K562 (cell line): ENCODE measurements at regions not wholly inside any gene's neighbourhood (a gene's known extent, or its start where the extent isn't known, plus 50 kb on each side); places are given as distances from the start of the nearest gene placed in this dataset.

ENCODE experiments used
- ATAC-seq: fragments of 200-7000 bp; cut with Tn5 transposase; 3 replicates; pipeline ENCODE4 v1.9.1; 2020; ENCODE audit warnings: moderate library complexity
- BruUV-seq: library from RNA; stranded (reverse); fragments of 400-500 nt; replicated peaks from 2 replicates; lab custom pipeline; 2021; lab: Mats Ljungman, UMichigan
- CTCF ChIA-PET: fragments of 300-600 bp; formaldehyde crosslinking; extraction: SDS; loops from one replicate; lab custom pipeline; 2021; ENCODE audit warnings: low intra/inter-chr PET ratio; lab: Yijun Ruan, JAX
- POLR2A ChIA-PET: fragments of 300-600, 350-650 bp; sonication (Branson Sonifier 250); formaldehyde crosslinking; extraction: SDS; loops from one replicate; lab custom pipeline; 2021; ENCODE audit warnings: antibody characterized with exemption, inconsistent platforms; lab: Yijun Ruan, JAX
- DNase-seq, 4 experiments: peaks; one replicate each; pipeline versions ENCODE4 v3.0.0 to v3.0.0-alpha.2; 2011 to 2018; ENCODE audit warnings: low spot score in 3 of 4, mixed read lengths in 3 of 4; ENCODE audit errors: extremely low read depth in 1 of 4
- FAIRE-seq: peaks from 2 replicates; lab custom pipeline; 2011; peaks lifted over from hg19 to GRCh38; lab: Jason Lieb, UNC
- H2AFZ ChIP-seq: 2 replicates; pipeline ENCODE4 v1.6.0; 2011; ENCODE audit warnings: low read depth, low read length, control low read depth, inconsistent platforms
- H3K27ac ChIP-seq: fragments of 200-600 bp; 3 replicates; pipeline ENCODE4 v1.8.0; 2011; ENCODE audit warnings: low read depth, mild to moderate bottlenecking, control low read depth, inconsistent platforms, low read length, moderate library complexity, mixed read lengths; ENCODE audit errors: extremely low read depth
- H3K27me3 ChIP-seq, 2 experiments: fragments of 300-600 bp in 1 of 2; 2 replicates in 1 of 2; 3 replicates in 1 of 2; pipeline versions ENCODE4 v1.6.0 to v1.8.0; 2011; ENCODE audit warnings: inconsistent platforms in 2 of 2, low read length in 2 of 2, mild to moderate bottlenecking in 1 of 2, mixed read lengths in 1 of 2, moderate library complexity in 1 of 2; ENCODE audit not compliant: control insufficient read depth in 2 of 2, insufficient read depth in 2 of 2
- H3K36me3 ChIP-seq: fragments of 300-600 bp; 3 replicates; pipeline ENCODE4 v1.8.0; 2011; ENCODE audit warnings: mild to moderate bottlenecking, low read length, inconsistent platforms; ENCODE audit not compliant: control insufficient read depth, insufficient read depth
- H3K4me1 ChIP-seq, 2 experiments: fragments of 200-600 bp in 1 of 2; replicated peaks in 1 of 2; 2 replicates in 1 of 2; 3 replicates in 1 of 2; pipeline versions ENCODE4 v1.5.1 to v1.8.0; 2011; ENCODE audit warnings: inconsistent platforms in 2 of 2, low read length in 2 of 2, mild to moderate bottlenecking in 1 of 2, mixed read lengths in 1 of 2, moderate library complexity in 1 of 2; ENCODE audit not compliant: control insufficient read depth in 2 of 2, insufficient read depth in 2 of 2
- H3K4me2 ChIP-seq: 2 replicates; pipeline ENCODE4 v1.6.1; 2011; ENCODE audit warnings: low read length, control low read depth, inconsistent platforms, mixed read lengths; ENCODE audit not compliant: insufficient read depth
- H3K4me3 ChIP-seq: fragments of 200-600 bp; sonication (generic), shearing (Covaris generic); 2 replicates; pipeline ENCODE4 v1.5.1; 2016; ENCODE audit warnings: control low read depth, inconsistent platforms
- H3K79me2 ChIP-seq: fragments of 200-600 bp; 3 replicates; pipeline ENCODE4 v1.8.0; 2011; ENCODE audit warnings: low read length, inconsistent platforms; ENCODE audit not compliant: control insufficient read depth, insufficient read depth
- H3K9ac ChIP-seq, 2 experiments: 2 replicates each; pipeline versions ENCODE4 v1.6.0 to v1.6.1; 2011; ENCODE audit warnings: low read depth in 2 of 2, low read length in 2 of 2, control low read depth in 1 of 2, inconsistent platforms in 1 of 2, mild to moderate bottlenecking in 1 of 2, mixed read lengths in 1 of 2; ENCODE audit not compliant: insufficient read depth in 1 of 2
- H3K9me1 ChIP-seq: one replicate; pipeline ENCODE4 v1.6.0; 2011; ENCODE audit warnings: inconsistent platforms, mild to moderate bottlenecking, low read length, moderate library complexity; ENCODE audit not compliant: control insufficient read depth, insufficient read depth
- H3K9me3 ChIP-seq: replicated peaks from 2 replicates; pipeline ENCODE4 v1.5.1; 2011; ENCODE audit warnings: low read depth, low read length, inconsistent platforms; ENCODE audit not compliant: control insufficient read depth, insufficient read depth
- H4K20me1 ChIP-seq: replicated peaks from 2 replicates; pipeline ENCODE4 v1.6.1; 2011; ENCODE audit warnings: low read length, inconsistent platforms, mixed read lengths; ENCODE audit not compliant: control insufficient read depth, insufficient read depth
- ARID1B ChIP-seq: fragments of 450-650 bp; IDR thresholded peaks from 2 replicates; pipeline ENCODE4 v1.6.1; 2016; ENCODE audit warnings: antibody characterized with exemption, mild to moderate bottlenecking, inconsistent platforms
- FOXA1 ChIP-seq: fragments of 450-650 bp; IDR thresholded peaks from 2 replicates; pipeline ENCODE4 v1.6.1; 2016; ENCODE audit warnings: mild to moderate bottlenecking, borderline replicate concordance
- HEY1 ChIP-seq: fragments of 250-450 bp; sonication (Bioruptor Pico); IDR thresholded peaks from 2 replicates; pipeline ENCODE4 v1.5.0; 2020; ENCODE audit warnings: mild to moderate bottlenecking, moderate library complexity, borderline replicate concordance
- HNRNPK ChIP-seq: fragments of 200-400 bp; formaldehyde crosslinking; IDR thresholded peaks from one replicate; pipeline ENCODE4 v1.6.1; 2018; ENCODE audit warnings: mild to moderate bottlenecking, low read depth, low read length; ENCODE audit not compliant: poor library complexity, severe bottlenecking
- KDM2B ChIP-seq: fragments of 250-450 bp; sonication (Bioruptor Pico); IDR thresholded peaks from 2 replicates; pipeline ENCODE4 v1.8.0; 2021; ENCODE audit warnings: mild to moderate bottlenecking, moderate library complexity
- MAFK ChIP-seq: IDR thresholded peaks from 2 replicates; pipeline ENCODE4 v1.6.1; 2011; ENCODE audit warnings: low read length, improper control_type of control experiment
- MEF2D ChIP-seq: conservative IDR thresholded peaks from 2 replicates; pipeline ENCODE4 v1.6.1; 2016; ENCODE audit warnings: low read depth, missing genetic modification characterization, missing compliant biosample characterization
- MLX ChIP-seq, 2 experiments: fragments of 450-650 bp in 1 of 2; sonication (generic) in 1 of 2; formaldehyde crosslinking; conservative IDR thresholded peaks; 2 replicates each; pipeline versions ENCODE4 v1.4.0 to v1.8.1; 2020 to 2022; ENCODE audit warnings: mild to moderate bottlenecking in 1 of 2, missing genetic modification reagents in 1 of 2
- NCOA4 ChIP-seq: fragments of 450-650 bp; IDR thresholded peaks from 2 replicates; pipeline ENCODE4 v1.6.1; 2018; ENCODE audit warnings: mild to moderate bottlenecking; ENCODE audit not compliant: partially characterized antibody
- PTTG1 ChIP-seq: fragments of 450-650 bp; IDR thresholded peaks from 2 replicates; pipeline ENCODE4 v1.6.1; 2016; ENCODE audit warnings: low read depth, mild to moderate bottlenecking, missing genetic modification characterization, missing compliant biosample characterization
- SNRNP70 ChIP-seq: fragments of 200-400 bp; formaldehyde crosslinking; optimal IDR thresholded peaks from 2 replicates; pipeline ENCODE3; 2017; ENCODE audit warnings: low read depth, low read length
- ZBTB49 ChIP-seq: sonication (generic); formaldehyde crosslinking; IDR thresholded peaks from 2 replicates; pipeline ENCODE4 v1.8.0; 2022; ENCODE audit warnings: missing genetic modification reagents, mild to moderate bottlenecking, borderline replicate concordance
- WGBS: fragments of 100-300 bp; shearing (Covaris generic); methylation state at CpG from one replicate; pipeline ENCODE4 v1.1.6; 2016; ENCODE audit warnings: low coverage, mixed read lengths; ENCODE audit not compliant: insufficient coverage; ENCODE audit errors: missing lambda C conversion rate; 5-methylcytosine and 5-hydroxymethylcytosine counted together
- in situ Hi-C: fragments of 300-500 bp; cut with MboI; formaldehyde crosslinking; loops from 4 replicates; pipeline ENCODE4 v1.15.0; 2018; ENCODE audit warnings: inconsistent platforms, mixed read lengths
- intact Hi-C: fragments of 100-400 bp; cut with micrococcal nuclease; formaldehyde crosslinking; loops from 2 replicates; pipeline ENCODE4 v1.14.2; 2022
- TF ChIP-seq, protein P1 (sequence below): sonication (generic); formaldehyde crosslinking; IDR thresholded peaks from 2 replicates; pipeline ENCODE4 v1.8.0; 2023; ENCODE audit warnings: mild to moderate bottlenecking, missing genetic modification reagents

DNA sequence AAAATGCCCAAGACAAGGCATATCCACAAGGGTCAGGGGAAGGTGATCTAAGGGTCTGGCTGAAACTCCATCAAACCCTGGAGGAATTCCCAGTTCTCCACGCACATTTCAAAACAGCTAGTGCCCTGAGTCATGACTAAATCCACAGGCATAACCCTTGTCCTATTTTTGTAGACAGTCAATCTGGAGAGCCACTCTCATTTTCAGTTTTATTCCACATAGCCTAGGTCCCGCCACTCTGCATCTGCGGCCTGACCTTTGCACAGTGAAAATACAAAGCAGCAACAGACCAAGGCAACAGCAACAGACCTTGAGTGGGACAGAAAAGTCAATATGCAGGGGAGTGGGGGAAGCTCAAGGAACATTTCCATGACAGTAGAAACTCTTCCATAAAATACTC is 201.4 kb upstream of the NPVF start:
- no peaks in the 10 kb centered on the region for H3K9me1 ChIP-seq
- no peaks in the 10 kb centered on the region for H4K20me1 ChIP-seq
- TF ChIP-seq ZBTB49: no peak
- TF ChIP-seq NCOA4: no peak
- no peak for TF ChIP-seq ARID1B
- TF ChIP-seq MEF2D (tag): no peak
- no peak for TF ChIP-seq SNRNP70
- TF ChIP-seq MLX (CRISPR knock-in tag; conservative IDR thresholded peaks at IDR 0.05): no peak
- TF ChIP-seq, protein P1, sequence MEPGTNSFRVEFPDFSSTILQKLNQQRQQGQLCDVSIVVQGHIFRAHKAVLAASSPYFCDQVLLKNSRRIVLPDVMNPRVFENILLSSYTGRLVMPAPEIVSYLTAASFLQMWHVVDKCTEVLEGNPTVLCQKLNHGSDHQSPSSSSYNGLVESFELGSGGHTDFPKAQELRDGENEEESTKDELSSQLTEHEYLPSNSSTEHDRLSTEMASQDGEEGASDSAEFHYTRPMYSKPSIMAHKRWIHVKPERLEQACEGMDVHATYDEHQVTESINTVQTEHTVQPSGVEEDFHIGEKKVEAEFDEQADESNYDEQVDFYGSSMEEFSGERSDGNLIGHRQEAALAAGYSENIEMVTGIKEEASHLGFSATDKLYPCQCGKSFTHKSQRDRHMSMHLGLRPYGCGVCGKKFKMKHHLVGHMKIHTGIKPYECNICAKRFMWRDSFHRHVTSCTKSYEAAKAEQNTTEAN: no peak
- no peak for TF ChIP-seq HNRNPK
- no peak for TF ChIP-seq KDM2B (CRISPR knock-in tag)
- no peak for TF ChIP-seq HEY1 (CRISPR knock-in tag)
- no peak for TF ChIP-seq FOXA1
- no peak for TF ChIP-seq MAFK
- TF ChIP-seq PTTG1 (tag): no peak
- TF ChIP-seq, all 486 proteins: peak for 0
- whole genome bisulfite sequencing: 3% methylated on average over 3 of the region's 3 CpGs
- no peaks in the 10 kb centered on the region for H3K4me1 ChIP-seq
- FAIRE-seq (no peak), ATAC-seq (no peak), DNase-seq (no peak)
- no peaks in the 10 kb centered on the region for H3K79me2 ChIP-seq
- no peak overlapping the region for H2AFZ ChIP-seq
- CTCF ChIA-PET: no interaction called here
- H3K36me3 ChIP-seq: no peaks in the 10 kb centered on the region
- no peak overlapping the region for H3K4me3 ChIP-seq
- intact Hi-C loops (no loop called here), in situ Hi-C loops (loop anchor here (5.0 kb wide), 1 partner anchor 98 kb away; no protein-coding TSS in a partner anchor)
- no peak overlapping the region for H3K9ac ChIP-seq
- BruUV-seq: no TSS peak
- no peak overlapping the region for H3K4me2 ChIP-seq
- H3K27ac ChIP-seq: no peak overlapping the region
- POLR2A ChIA-PET: interaction anchor here (1.2 kb wide), 1 partner anchor 37 kb away, joined by 4 read pairs; no protein-coding TSS in a partner anchor
- H3K9me3 ChIP-seq: no peaks in the 10 kb centered on the region
- peaks cover 14 to 22% of the 10 kb centered on the region in 2 experiments; a peak in 4 of 5 replicates for H3K27me3 ChIP-seq
